Prostate gland (tissue), 2 donors: ENCODE measurements at regions not wholly inside any gene's neighbourhood (a gene's known extent, or its start where the extent isn't known, plus 50 kb on each side); places are given as distances from the start of the nearest gene placed in this dataset.

Source experiments
- POLR2A ChIP-seq: fragments of 450-650 bp; IDR thresholded peaks from one replicate; pipeline ENCODE4 v1.6.1; 2016; ENCODE audit warnings: antibody characterized with exemption, mild to moderate bottlenecking
- TF ChIP-seq, protein P1 (sequence below), 4 experiments: fragments of 200-600 bp in 2 of 4; fragments of 450-650 bp in 2 of 4; sonication (generic) in 2 of 4; IDR thresholded peaks; 1 replicate in 3 of 4; 2 replicates in 1 of 4; pipeline ENCODE4 v1.5.1; 2016 to 2019; ENCODE audit warnings: antibody characterized with exemption in 4 of 4, mild to moderate bottlenecking in 2 of 4, moderate library complexity in 2 of 4

DNA sequence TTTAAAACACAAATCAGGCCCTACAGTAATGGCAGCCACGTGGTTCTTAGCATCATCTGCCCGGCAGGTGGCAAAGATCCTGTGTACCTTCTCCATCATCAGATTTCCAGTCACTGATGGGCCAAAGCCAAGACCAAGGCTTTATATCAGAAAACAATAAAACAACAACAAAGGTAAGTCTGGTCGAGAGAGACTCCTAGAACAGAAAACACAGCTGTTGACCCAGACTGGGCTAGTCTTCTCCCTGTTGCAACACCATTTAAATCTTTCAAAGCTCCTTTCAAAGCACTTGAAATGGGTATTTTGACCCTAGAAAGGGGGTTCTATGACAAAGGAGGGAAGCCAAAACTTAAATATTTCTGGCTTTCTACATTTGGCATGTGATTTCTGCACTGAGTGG, 285.6 kb downstream of the IPMK start:
- TF ChIP-seq, protein P1, sequence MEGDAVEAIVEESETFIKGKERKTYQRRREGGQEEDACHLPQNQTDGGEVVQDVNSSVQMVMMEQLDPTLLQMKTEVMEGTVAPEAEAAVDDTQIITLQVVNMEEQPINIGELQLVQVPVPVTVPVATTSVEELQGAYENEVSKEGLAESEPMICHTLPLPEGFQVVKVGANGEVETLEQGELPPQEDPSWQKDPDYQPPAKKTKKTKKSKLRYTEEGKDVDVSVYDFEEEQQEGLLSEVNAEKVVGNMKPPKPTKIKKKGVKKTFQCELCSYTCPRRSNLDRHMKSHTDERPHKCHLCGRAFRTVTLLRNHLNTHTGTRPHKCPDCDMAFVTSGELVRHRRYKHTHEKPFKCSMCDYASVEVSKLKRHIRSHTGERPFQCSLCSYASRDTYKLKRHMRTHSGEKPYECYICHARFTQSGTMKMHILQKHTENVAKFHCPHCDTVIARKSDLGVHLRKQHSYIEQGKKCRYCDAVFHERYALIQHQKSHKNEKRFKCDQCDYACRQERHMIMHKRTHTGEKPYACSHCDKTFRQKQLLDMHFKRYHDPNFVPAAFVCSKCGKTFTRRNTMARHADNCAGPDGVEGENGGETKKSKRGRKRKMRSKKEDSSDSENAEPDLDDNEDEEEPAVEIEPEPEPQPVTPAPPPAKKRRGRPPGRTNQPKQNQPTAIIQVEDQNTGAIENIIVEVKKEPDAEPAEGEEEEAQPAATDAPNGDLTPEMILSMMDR (IDR thresholded peaks at IDR 0.05) = no peak
- no peak for TF ChIP-seq POLR2A
